B cell (primary cell): ENCODE measurements at regions not wholly inside any gene's neighbourhood (a gene's known extent, or its start where the extent isn't known, plus 50 kb on each side); places are given as distances from the start of the nearest gene placed in this dataset.

Source experiments
- CTCF ChIP-seq: fragments of 200-600 bp; IDR thresholded peaks from one replicate; pipeline ENCODE4 v1.8.0; 2022; ENCODE audit warnings: antibody characterized with exemption, mild to moderate bottlenecking
- EZH2 ChIP-seq: IDR thresholded peaks from 2 replicates; pipeline ENCODE4 v1.6.1; 2012; ENCODE audit warnings: borderline replicate concordance, low read depth, mild to moderate bottlenecking, moderate library complexity, low read length; ENCODE audit not compliant: insufficient read depth, poor library complexity, severe bottlenecking

- TF ChIP-seq CTCF (no peak), EZH2 (no peak)
These were observed 301.9 kb upstream of the SGK1 start for GRCh38 chr6:134619789-134620188.
